Activated CD8-positive, alpha-beta memory T cell treated with anti-CD3 and anti-CD28 coated beads, Interleukin-2, amount 50 U/mL, for 48 hours (primary cell): ENCODE measurements at regions not wholly inside any gene's neighbourhood (a gene's known extent, or its start where the extent isn't known, plus 50 kb on each side); places are given as distances from the start of the nearest gene placed in this dataset.
"Not testable (repeated sequence)": the region's sequence is repeated elsewhere in the genome, so short reads cannot be mapped to it uniquely, and the experiment has no call there.

ENCODE experiments used
- DNase-seq: peaks from one replicate; pipeline ENCODE4 v3.0.0-alpha.2; 2020

- no peak for DNase-seq
These were observed 1952.6 kb upstream of the LRRTM1 start for GRCh38 chr2:82256983-82257632.

GRCh38 chr2:82256288-82256687 lies 1951.7 kb upstream of the LRRTM1 start:
- no peak for DNase-seq

GRCh38 chr2:82254728-82255127 lies 1950.2 kb upstream of the LRRTM1 start:
- DNase-seq, result no peak

GRCh38 chr2:82246220-82246775 lies 1941.7 kb upstream of the LRRTM1 start:
- DNase-seq, result no peak

GRCh38 chr2:82239176-82239575 lies 1934.6 kb upstream of the LRRTM1 start:
- DNase-seq, result no peak

GRCh38 chr2:82237994-82238662 lies 1933.6 kb upstream of the LRRTM1 start:
- DNase-seq, result no peak

- no peak for DNase-seq
These were observed 1929.8 kb upstream of the LRRTM1 start for GRCh38 chr2:82234283-82234874.

GRCh38 chr2:82233806-82234205 lies 1929.3 kb upstream of the LRRTM1 start:
- DNase-seq, result no peak

GRCh38 chr2:82230406-82230805 lies 1925.9 kb upstream of the LRRTM1 start:
- no peak for DNase-seq

- no peak for DNase-seq
These were observed 1921.9 kb upstream of the LRRTM1 start for GRCh38 chr2:82226441-82226840.

- DNase-seq, result no peak
These were observed 1919.9 kb upstream of the LRRTM1 start for GRCh38 chr2:82224301-82224940.

GRCh38 chr2:82215212-82215611 lies 1910.7 kb upstream of the LRRTM1 start:
- no peak for DNase-seq

GRCh38 chr2:82199493-82199852 lies 1894.9 kb upstream of the LRRTM1 start:
- DNase-seq, result no peak

- no peak for DNase-seq
These were observed 1894.4 kb upstream of the LRRTM1 start for GRCh38 chr2:82198809-82199492.

GRCh38 chr2:82182270-82182669 lies 1877.7 kb upstream of the LRRTM1 start:
- DNase-seq, result no peak

GRCh38 chr2:82175210-82175609 lies 1870.7 kb upstream of the LRRTM1 start:
- DNase-seq, result not testable (repeated sequence)

GRCh38 chr2:82172483-82172882 lies 1867.9 kb upstream of the LRRTM1 start:
- no peak for DNase-seq

GRCh38 chr2:82169379-82169778 lies 1864.8 kb upstream of the LRRTM1 start:
- DNase-seq, result no peak

GRCh38 chr2:82165377-82165776 lies 1860.8 kb upstream of the LRRTM1 start:
- DNase-seq, result no peak

- no peak for DNase-seq
These were observed 1853.6 kb upstream of the LRRTM1 start for GRCh38 chr2:82158150-82158549.

- DNase-seq, result no peak
These were observed 1850.9 kb upstream of the LRRTM1 start for GRCh38 chr2:82155469-82155868.

- no peak for DNase-seq
These were observed 1838.8 kb upstream of the LRRTM1 start for GRCh38 chr2:82143343-82143742.

GRCh38 chr2:82139979-82140611 lies 1835.5 kb upstream of the LRRTM1 start:
- no peak for DNase-seq
